ENCODE measurements at regions not wholly inside any gene's neighbourhood (a gene's known extent, or its start where the extent isn't known, plus 50 kb on each side); places are given as distances from the start of the nearest gene placed in this dataset.
"Not testable (repeated sequence)": the region's sequence is repeated elsewhere in the genome, so short reads cannot be mapped to it uniquely, and the experiment has no call there.

DNA sequence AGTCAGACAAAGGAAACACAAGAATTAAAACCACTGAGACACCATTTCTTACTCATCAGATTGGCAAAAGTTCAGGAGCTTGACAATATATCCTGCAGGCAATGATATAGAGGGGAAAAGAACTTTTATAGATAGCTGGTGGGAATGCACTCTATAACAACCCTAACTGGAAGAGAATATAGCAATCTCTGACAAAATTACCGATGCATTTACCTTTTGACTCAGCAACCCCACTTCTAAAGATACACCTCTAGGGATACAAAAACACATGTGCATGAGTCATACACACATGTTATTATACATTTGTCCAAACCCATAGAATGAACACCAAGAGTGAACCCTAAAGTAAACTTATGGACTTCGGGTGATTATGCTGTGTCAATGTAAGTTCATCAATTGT, 79.4 kb upstream of the SRD5A2 start:
- no peak for DNase-seq

- no peak for DNase-seq
Observed at GRCh38 chr2:31654241-31654640, 73.5 kb upstream of the SRD5A2 start.

- DNase-seq = no peak
Observed at GRCh38 chr2:31651736-31652135, 71.0 kb upstream of the SRD5A2 start.

DNA sequence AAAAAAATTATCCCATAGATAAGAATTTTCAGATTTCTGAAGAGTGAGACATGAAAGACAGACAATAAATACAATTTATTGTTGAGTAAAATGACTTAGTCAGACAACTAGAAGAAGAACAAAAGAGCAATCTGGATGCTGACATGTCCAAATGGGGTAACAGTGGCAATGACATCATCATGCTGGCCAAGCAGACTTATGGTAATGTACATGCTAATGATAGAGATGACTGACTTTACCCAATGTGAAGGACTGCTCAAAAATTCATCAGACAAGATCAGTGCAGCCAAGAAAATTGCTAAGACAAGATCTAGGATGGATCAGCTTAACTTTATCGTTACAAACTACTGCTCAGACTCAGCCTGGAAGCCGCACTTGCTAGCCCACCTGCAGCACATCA, 70.5 kb upstream of the SRD5A2 start:
- DNase-seq = no peak

GRCh38 chr2:31644551-31644950, 63.8 kb upstream of the SRD5A2 start:
- no peak for DNase-seq

DNA sequence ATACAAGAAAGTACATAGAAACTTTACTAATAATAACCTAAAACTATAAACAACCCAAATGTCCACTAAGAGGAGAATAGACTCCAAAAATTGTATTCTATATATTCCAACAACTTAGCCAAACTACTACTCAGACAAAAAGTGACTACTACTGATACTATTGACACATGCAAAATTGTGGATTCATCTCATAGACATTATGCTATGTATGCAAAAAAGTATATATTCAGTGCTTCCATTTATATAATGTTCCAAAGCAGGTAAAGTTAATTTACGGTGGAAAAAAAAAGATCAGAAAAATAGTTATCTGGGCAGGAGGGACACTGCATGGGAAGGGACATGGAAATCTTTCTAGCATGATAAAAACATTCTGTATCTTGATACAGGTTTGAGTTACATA, 62.0 kb upstream of the SRD5A2 start:
- DNase-seq = no peak

DNA sequence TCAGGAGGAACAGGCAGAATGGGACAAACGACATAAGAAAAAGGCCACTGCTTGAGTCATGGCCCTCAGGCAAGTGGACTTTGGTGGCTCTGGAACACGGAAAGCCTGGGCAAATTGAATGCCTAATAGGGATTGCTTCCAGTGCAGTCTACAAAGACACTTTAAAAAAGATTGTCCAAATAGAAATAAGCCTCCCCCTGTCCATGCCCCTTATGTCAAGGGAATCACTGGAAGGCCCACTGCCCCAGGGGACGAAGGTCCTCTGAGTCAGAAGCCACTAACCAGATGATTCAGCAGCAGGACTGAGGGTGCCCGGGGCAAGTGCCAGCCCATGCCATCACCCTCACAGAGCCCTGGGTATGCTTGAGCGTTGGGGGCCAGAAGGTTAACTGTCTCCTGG, 51.5 kb upstream of the SRD5A2 start:
- not testable (repeated sequence) for DNase-seq
